Sigmoid colon (tissue), 6 donors: ENCODE measurements at regions not wholly inside any gene's neighbourhood (a gene's known extent, or its start where the extent isn't known, plus 50 kb on each side); places are given as distances from the start of the nearest gene placed in this dataset.

Experiments
- DNase-seq: peaks from one replicate; pipeline ENCODE4 v3.0.0-alpha.2; 2019
- H3K27ac ChIP-seq, 4 donors: fragments of 200-600 bp; sonication (generic); one replicate each; pipeline ENCODE4 v1.5.1; 2016 to 2019; ENCODE audit warnings: mild to moderate bottlenecking in 1 of 4
- H3K27me3 ChIP-seq, 3 donors: fragments of 200-600 bp; sonication (generic); one replicate each; pipeline ENCODE4 v1.5.1; 2019; ENCODE audit warnings: mild to moderate bottlenecking in 1 of 3
- H3K36me3 ChIP-seq, 4 donors: fragments of 200-600 bp; sonication (generic); one replicate each; pipeline ENCODE4 v1.5.1; 2016 to 2019
- H3K4me1 ChIP-seq, 4 donors: fragments of 200-600 bp; sonication (generic); one replicate each; pipeline ENCODE4 v1.5.1; 2017 to 2019
- H3K4me3 ChIP-seq, 4 donors: fragments of 200-600 bp; sonication (generic); one replicate each; pipeline ENCODE4 v1.5.1; 2017 to 2019; ENCODE audit warnings: mild to moderate bottlenecking in 2 of 4, moderate library complexity in 1 of 4
- H3K9me3 ChIP-seq, 4 donors: fragments of 200-600 bp in 3 of 4; sonication (generic) in 3 of 4; one replicate each; pipeline versions ENCODE4 v1.5.1 to v1.6.1; 2013 to 2019
- EP300 ChIP-seq, 4 donors: sonication (generic); formaldehyde crosslinking; IDR thresholded peaks; one replicate each; pipeline ENCODE4 v1.6.1; 2017; ENCODE audit warnings: antibody characterized with exemption in 4 of 4
- POLR2A ChIP-seq, 2 donors: fragments of 450-650 bp; IDR thresholded peaks; one replicate each; pipeline ENCODE4 v1.6.1; 2016; ENCODE audit warnings: antibody characterized with exemption in 2 of 2, mild to moderate bottlenecking in 2 of 2, moderate library complexity in 2 of 2
- POLR2AphosphoS5 ChIP-seq, 4 donors: sonication (generic); formaldehyde crosslinking; IDR thresholded peaks; one replicate each; pipeline ENCODE4 v1.6.1; 2017; ENCODE audit warnings: antibody characterized with exemption in 4 of 4
- WGBS, 2 donors: extraction: QIAGEN DNeasy Blood & Tissue Kit; methylation state at CpG; one replicate each; pipeline ENCODE4 v1.1.7; 2013; 5-methylcytosine and 5-hydroxymethylcytosine counted together
- intact Hi-C: fragments of 100-400 bp; cut with DNase I; formaldehyde crosslinking; loops from one replicate; pipeline ENCODE4 v1.15.1; 2023
- TF ChIP-seq, protein P1 (sequence below), 4 experiments: fragments of 450-650 bp in 3 of 4; fragments of 200-600 bp in 1 of 4; IDR thresholded peaks; one replicate each; pipeline ENCODE4 v1.5.1; 2016 to 2019; ENCODE audit warnings: antibody characterized with exemption in 4 of 4, mild to moderate bottlenecking in 3 of 4, moderate library complexity in 2 of 4
- donor health status: healthy with polysubstance abuse.
- donor health status: healthy.

DNA sequence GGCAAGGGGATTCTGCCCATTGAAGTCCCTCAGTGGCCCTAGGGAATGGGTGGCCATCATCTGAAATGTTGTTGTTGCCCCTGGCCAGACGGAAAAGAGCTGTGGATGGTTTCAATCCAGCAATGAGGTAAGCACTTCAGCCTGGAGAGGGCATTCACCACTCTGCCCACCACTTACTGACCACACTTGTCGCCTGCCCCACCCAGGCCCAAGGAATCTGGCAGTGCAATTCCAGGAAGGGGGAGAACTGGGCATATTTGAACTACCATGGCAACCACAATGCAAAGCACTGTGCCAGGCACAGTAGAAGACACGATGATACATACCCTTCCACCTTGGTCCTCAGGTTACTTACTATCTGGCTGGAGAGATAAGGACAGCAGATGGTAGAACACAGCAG lies 161.6 kb downstream of the PDGFRA start:
- intact Hi-C loops: no loop called here
- TF ChIP-seq POLR2A (IDR thresholded peaks at IDR 0.05) (no peak), POLR2AphosphoS5 (IDR thresholded peaks at IDR 0.05) (no peak), EP300 (IDR thresholded peaks at IDR 0.05) (no peak)
- TF ChIP-seq, protein P1, sequence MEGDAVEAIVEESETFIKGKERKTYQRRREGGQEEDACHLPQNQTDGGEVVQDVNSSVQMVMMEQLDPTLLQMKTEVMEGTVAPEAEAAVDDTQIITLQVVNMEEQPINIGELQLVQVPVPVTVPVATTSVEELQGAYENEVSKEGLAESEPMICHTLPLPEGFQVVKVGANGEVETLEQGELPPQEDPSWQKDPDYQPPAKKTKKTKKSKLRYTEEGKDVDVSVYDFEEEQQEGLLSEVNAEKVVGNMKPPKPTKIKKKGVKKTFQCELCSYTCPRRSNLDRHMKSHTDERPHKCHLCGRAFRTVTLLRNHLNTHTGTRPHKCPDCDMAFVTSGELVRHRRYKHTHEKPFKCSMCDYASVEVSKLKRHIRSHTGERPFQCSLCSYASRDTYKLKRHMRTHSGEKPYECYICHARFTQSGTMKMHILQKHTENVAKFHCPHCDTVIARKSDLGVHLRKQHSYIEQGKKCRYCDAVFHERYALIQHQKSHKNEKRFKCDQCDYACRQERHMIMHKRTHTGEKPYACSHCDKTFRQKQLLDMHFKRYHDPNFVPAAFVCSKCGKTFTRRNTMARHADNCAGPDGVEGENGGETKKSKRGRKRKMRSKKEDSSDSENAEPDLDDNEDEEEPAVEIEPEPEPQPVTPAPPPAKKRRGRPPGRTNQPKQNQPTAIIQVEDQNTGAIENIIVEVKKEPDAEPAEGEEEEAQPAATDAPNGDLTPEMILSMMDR (IDR thresholded peaks at IDR 0.05): no peak
- Histone ChIP-seq H3K27ac (no peak overlapping the region), H3K9me3 (no peaks in the 10 kb centered on the region), H3K27me3 (no peaks in the 10 kb centered on the region), H3K36me3 (no peaks in the 10 kb centered on the region), H3K4me1 (no peaks in the 10 kb centered on the region), H3K4me3 (no peak overlapping the region)
- 69 to 75% methylated on average over 3 of the region's 3 CpGs for WGBS, 2 donors
- no peak for DNase-seq

DNA sequence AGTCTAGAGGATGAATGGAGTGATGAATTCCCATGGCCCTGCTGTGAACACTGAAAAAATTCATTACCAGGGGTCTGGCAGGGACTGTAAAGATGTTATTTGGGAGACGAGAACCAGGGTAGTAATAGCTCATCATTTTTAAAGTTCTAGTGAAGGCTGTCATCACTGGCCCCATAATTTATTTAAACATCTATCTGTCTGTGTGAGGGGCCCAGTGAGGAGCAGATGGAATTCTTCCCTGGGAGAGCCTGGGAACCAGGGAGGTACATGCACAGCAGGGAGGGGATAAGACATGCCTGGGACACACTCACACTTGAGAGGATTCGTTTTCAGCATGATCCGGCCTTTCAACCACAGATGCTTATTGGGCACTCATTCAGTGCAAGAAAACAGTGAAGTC lies 162.0 kb downstream of the PDGFRA start:
- WGBS, 2 donors: 13 to 24% methylated on average over 3 of the region's 3 CpGs

DNA sequence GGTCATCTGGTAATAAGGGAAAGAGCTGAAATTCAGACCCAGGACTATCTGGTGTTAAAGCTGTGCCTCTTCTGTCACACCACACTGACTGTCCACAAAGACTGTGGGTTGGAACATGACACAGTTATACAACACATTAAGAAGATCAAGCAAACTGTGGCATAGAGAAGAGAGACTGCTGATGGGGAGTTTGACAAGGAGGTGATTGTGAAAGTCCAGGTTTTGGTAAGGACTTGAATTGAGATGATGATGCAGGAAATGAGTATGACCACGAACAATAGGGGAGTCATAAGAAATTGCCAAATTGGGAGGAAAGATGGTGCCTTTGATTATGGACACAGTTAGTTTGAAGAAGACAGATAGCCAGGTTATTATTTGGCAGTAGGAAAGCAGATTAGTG lies 163.4 kb downstream of the PDGFRA start:
- H3K27me3 ChIP-seq: no peaks in the 10 kb centered on the region
- H3K9me3 ChIP-seq: no peaks in the 10 kb centered on the region
- no peak overlapping the region for H3K4me3 ChIP-seq
- TF ChIP-seq, protein P1 (IDR thresholded peaks at IDR 0.05): no peak
- no peak for TF ChIP-seq POLR2AphosphoS5 (IDR thresholded peaks at IDR 0.05)
- intact Hi-C loops: no loop called here
- DNase-seq: no peak
- 63 to 66% methylated on average over 1 of the region's 1 CpG for WGBS, 2 donors
- no peak overlapping the region for H3K27ac ChIP-seq
- no peaks in the 10 kb centered on the region for H3K36me3 ChIP-seq
- no peaks in the 10 kb centered on the region for H3K4me1 ChIP-seq

More for the DNA sequence above, 162.0 kb downstream of the PDGFRA start:
- DNase-seq: no peak
- Histone ChIP-seq H3K9me3 (no peaks in the 10 kb centered on the region), H3K4me1 (no peaks in the 10 kb centered on the region), H3K4me3 (no peak overlapping the region), H3K36me3 (no peaks in the 10 kb centered on the region), H3K27ac (no peak overlapping the region), H3K27me3 (no peaks in the 10 kb centered on the region)
- TF ChIP-seq, protein P1 (IDR thresholded peaks at IDR 0.05): no peak
- no peak for TF ChIP-seq EP300 (IDR thresholded peaks at IDR 0.05)
- intact Hi-C loops: no loop called here

DNA sequence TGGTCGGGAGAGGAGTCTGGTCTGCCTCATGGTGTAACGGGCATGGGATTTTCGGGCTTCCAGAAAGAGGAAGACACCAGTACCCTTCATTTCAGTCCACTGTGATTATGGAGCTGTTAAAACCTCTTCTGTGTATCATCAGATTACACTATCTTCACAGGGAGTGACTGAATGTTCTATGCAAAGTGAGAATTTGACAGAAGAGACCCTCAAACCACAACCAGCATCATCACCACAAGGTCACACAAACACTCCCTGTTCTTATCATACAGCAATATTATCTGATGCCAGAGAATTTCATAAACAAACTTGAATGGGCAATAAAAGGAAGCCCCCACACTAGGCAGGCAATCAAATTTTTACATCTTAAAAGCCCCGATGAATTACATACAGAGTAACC lies 164.2 kb downstream of the PDGFRA start:
- WGBS, 2 donors: 71 to 83% methylated on average over 4 of the region's 4 CpGs
- H3K27ac ChIP-seq: no peak overlapping the region
- H3K9me3 ChIP-seq: no peaks in the 10 kb centered on the region
- TF ChIP-seq POLR2AphosphoS5 (IDR thresholded peaks at IDR 0.05): no peak
- TF ChIP-seq, protein P1 (IDR thresholded peaks at IDR 0.05): no peak
- no peak for TF ChIP-seq POLR2A (IDR thresholded peaks at IDR 0.05)
- TF ChIP-seq EP300 (IDR thresholded peaks at IDR 0.05): no peak
- no peaks in the 10 kb centered on the region for H3K27me3 ChIP-seq
- no peak overlapping the region for H3K4me3 ChIP-seq
- intact Hi-C loops: no loop called here
- no peaks in the 10 kb centered on the region for H3K4me1 ChIP-seq
- DNase-seq: no peak
- H3K36me3 ChIP-seq: no peaks in the 10 kb centered on the region

DNA sequence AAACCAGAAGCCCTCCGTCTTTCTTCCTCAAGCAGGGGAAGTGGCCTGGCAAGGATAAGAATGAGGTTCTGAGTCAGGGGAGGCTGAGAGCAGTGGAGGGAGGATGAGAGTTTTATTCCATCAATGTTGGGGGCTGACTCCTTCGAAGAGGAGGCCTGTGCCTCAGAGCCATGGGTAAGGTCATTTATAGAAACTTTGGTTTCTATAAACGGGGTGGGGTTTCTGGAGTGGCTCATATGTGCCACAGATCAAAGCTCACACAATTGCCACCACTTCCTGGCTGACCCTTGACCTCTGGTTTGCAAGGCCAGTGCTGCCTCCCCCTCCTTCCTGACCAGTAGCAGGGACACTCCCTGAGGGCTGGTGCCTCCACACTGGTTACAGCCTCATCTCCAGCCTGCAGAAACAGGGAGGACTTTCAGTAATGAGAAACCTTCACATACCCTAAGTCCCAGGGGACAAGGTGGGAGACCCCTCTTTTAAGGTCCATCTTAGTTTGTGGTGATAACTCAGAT lies 166.0 kb downstream of the PDGFRA start:
- no peak overlapping the region for H3K27ac ChIP-seq
- no peaks in the 10 kb centered on the region for H3K27me3 ChIP-seq
- no peak for DNase-seq
- 63 to 80% methylated on average over 3 of the region's 3 CpGs for WGBS, 2 donors
- H3K36me3 ChIP-seq: no peaks in the 10 kb centered on the region
- H3K4me3 ChIP-seq: no peak overlapping the region
- intact Hi-C loops: no loop called here
- H3K9me3 ChIP-seq: no peaks in the 10 kb centered on the region
- no peaks in the 10 kb centered on the region for H3K4me1 ChIP-seq
- TF ChIP-seq, protein P1 (IDR thresholded peaks at IDR 0.05): no peak
- TF ChIP-seq EP300 (IDR thresholded peaks at IDR 0.05): no peak
- TF ChIP-seq POLR2AphosphoS5 (IDR thresholded peaks at IDR 0.05): no peak
- no peak for TF ChIP-seq POLR2A (IDR thresholded peaks at IDR 0.05)
